ENCODE measurements at regions not wholly inside any gene's neighbourhood (a gene's known extent, or its start where the extent isn't known, plus 50 kb on each side); places are given as distances from the start of the nearest gene placed in this dataset.

- TF ChIP-seq CTCF (IDR thresholded peaks at IDR 0.05) (no peak), EP300 (IDR thresholded peaks at IDR 0.05) (no peak), POLR2A (IDR thresholded peaks at IDR 0.05) (no peak), POLR2AphosphoS5 (IDR thresholded peaks at IDR 0.05) (no peak)
- WGBS, 2 donors: 87 to 90% methylated on average over 5 of the region's 5 CpGs
- H3K36me3 ChIP-seq: no peaks in the 10 kb centered on the region
- no peak for DNase-seq
- no peak overlapping the region for H3K4me3 ChIP-seq
- no peak overlapping the region for H3K27ac ChIP-seq
- H3K4me1 ChIP-seq: no peaks in the 10 kb centered on the region
- H3K9me3 ChIP-seq: no peaks in the 10 kb centered on the region
- no peak for ATAC-seq (ENCODE audit: low FRiP score in 2 of 2)
- no peaks in the 10 kb centered on the region for H3K27me3 ChIP-seq
These were observed 126.0 kb downstream of the CD83 start for GRCh38 chr6:14243597-14243996.

- Histone ChIP-seq H3K27me3 (no peaks in the 10 kb centered on the region), H3K27ac (no peak overlapping the region), H3K9me3 (no peaks in the 10 kb centered on the region), H3K36me3 (no peaks in the 10 kb centered on the region), H3K4me1 (no peaks in the 10 kb centered on the region), H3K4me3 (no peak overlapping the region)
- 78 to 81% methylated on average over 3 of the region's 3 CpGs for WGBS, 2 donors
- no peak for ATAC-seq (ENCODE audit: low FRiP score in 2 of 2)
- TF ChIP-seq CTCF (IDR thresholded peaks at IDR 0.05) (no peak), POLR2AphosphoS5 (IDR thresholded peaks at IDR 0.05) (no peak), POLR2A (IDR thresholded peaks at IDR 0.05) (no peak), EP300 (IDR thresholded peaks at IDR 0.05) (no peak)
- DNase-seq: no peak
These were observed 129.3 kb downstream of the CD83 start for GRCh38 chr6:14246876-14247275.

- H3K27ac ChIP-seq: no peak overlapping the region
- ATAC-seq (ENCODE audit: low FRiP score in 2 of 2): no peak
- H3K36me3 ChIP-seq: no peaks in the 10 kb centered on the region
- TF ChIP-seq POLR2A (IDR thresholded peaks at IDR 0.05): no peak
- TF ChIP-seq CTCF (IDR thresholded peaks at IDR 0.05): no peak
- no peak for TF ChIP-seq POLR2AphosphoS5 (IDR thresholded peaks at IDR 0.05)
- TF ChIP-seq EP300 (IDR thresholded peaks at IDR 0.05): no peak
- H3K4me3 ChIP-seq: no peak overlapping the region
- no peaks in the 10 kb centered on the region for H3K27me3 ChIP-seq
- H3K4me1 ChIP-seq: no peaks in the 10 kb centered on the region
- no peaks in the 10 kb centered on the region for H3K9me3 ChIP-seq
- no peak for DNase-seq
- WGBS, 2 donors: 94 to 97% methylated on average over 4 of the region's 4 CpGs
These were observed 133.0 kb downstream of the CD83 start for GRCh38 chr6:14250573-14250972.

- no peaks in the 10 kb centered on the region for H3K4me1 ChIP-seq
- no peak overlapping the region for H3K27ac ChIP-seq
- no peak overlapping the region for H3K4me3 ChIP-seq
- WGBS, 2 donors: 87 to 93% methylated on average over 10 of the region's 10 CpGs
- H3K9me3 ChIP-seq: no peaks in the 10 kb centered on the region
- no peak for DNase-seq
- TF ChIP-seq EP300 (IDR thresholded peaks at IDR 0.05): no peak
- TF ChIP-seq CTCF (IDR thresholded peaks at IDR 0.05): no peak
- no peak for TF ChIP-seq POLR2A (IDR thresholded peaks at IDR 0.05)
- TF ChIP-seq POLR2AphosphoS5 (IDR thresholded peaks at IDR 0.05): no peak
- H3K36me3 ChIP-seq: no peaks in the 10 kb centered on the region
- no peak for ATAC-seq (ENCODE audit: low FRiP score in 2 of 2)
- no peaks in the 10 kb centered on the region for H3K27me3 ChIP-seq
These were observed 134.8 kb downstream of the CD83 start for GRCh38 chr6:14252271-14252850.

GRCh38 chr6:14254505-14254904 is 136.9 kb downstream of the CD83 start:
- Histone ChIP-seq H3K9me3 (no peaks in the 10 kb centered on the region), H3K4me3 (no peak overlapping the region), H3K27me3 (no peaks in the 10 kb centered on the region), H3K27ac (no peak overlapping the region), H3K36me3 (no peaks in the 10 kb centered on the region), H3K4me1 (no peaks in the 10 kb centered on the region)
- 84 to 94% methylated on average over 7 of the region's 7 CpGs for WGBS, 2 donors
- DNase-seq (no peak), ATAC-seq (ENCODE audit: low FRiP score in 2 of 2) (no peak)
- no peak for TF ChIP-seq POLR2AphosphoS5 (IDR thresholded peaks at IDR 0.05)
- no peak for TF ChIP-seq EP300 (IDR thresholded peaks at IDR 0.05)
- no peak for TF ChIP-seq CTCF (IDR thresholded peaks at IDR 0.05)
- no peak for TF ChIP-seq POLR2A (IDR thresholded peaks at IDR 0.05)

Data from upper lobe of left lung (tissue), 6 donors.